ENCODE measurements at regions not wholly inside any gene's neighbourhood (a gene's known extent, or its start where the extent isn't known, plus 50 kb on each side); places are given as distances from the start of the nearest gene placed in this dataset.

DNA sequence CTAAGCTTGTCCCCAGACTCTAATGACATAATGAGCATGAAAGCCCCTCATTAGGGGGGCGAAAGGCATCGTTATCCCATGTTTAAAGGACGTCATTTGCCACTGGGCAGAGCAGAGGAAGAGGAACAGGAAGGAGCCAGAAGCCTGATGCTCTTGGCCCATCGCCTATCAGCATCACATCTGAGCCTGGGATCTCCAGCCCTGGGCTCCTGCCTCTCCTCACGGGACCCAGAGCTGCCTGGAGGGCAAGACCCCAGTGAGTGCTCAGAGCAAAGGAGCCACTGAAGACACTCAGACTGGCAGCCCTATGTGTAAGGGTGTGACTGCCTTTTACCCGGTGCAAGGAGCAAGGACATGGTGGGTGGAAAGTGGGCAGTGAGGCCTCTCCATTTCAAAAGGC lies 115.0 kb upstream of the ZNF507 start:
- TF ChIP-seq ZBTB7A (IDR thresholded peaks at IDR 0.05; ENCODE audit: low read depth) (no peak), TEAD4 (IDR thresholded peaks at IDR 0.05) (no peak), TAF1 (IDR thresholded peaks at IDR 0.05; ENCODE audit: low read depth) (no peak), EGR1 (IDR thresholded peaks at IDR 0.05) (no peak), CREB1 (IDR thresholded peaks at IDR 0.05; ENCODE audit: low read depth) (no peak), CEBPB (IDR thresholded peaks at IDR 0.05) (no peak), EP300 (IDR thresholded peaks at IDR 0.05; ENCODE audit: borderline replicate concordance) (no peak), YY1 (IDR thresholded peaks at IDR 0.05; ENCODE audit: low read depth) (no peak), TCF12 (IDR thresholded peaks at IDR 0.05; ENCODE audit: low read depth) (no peak), RAD21 (IDR thresholded peaks at IDR 0.05; ENCODE audit: low read depth) (no peak), FOXM1 (IDR thresholded peaks at IDR 0.05; ENCODE audit: borderline replicate concordance, low read depth) (no peak), NFIC (IDR thresholded peaks at IDR 0.05) (no peak)
- TF ChIP-seq, protein P1, sequence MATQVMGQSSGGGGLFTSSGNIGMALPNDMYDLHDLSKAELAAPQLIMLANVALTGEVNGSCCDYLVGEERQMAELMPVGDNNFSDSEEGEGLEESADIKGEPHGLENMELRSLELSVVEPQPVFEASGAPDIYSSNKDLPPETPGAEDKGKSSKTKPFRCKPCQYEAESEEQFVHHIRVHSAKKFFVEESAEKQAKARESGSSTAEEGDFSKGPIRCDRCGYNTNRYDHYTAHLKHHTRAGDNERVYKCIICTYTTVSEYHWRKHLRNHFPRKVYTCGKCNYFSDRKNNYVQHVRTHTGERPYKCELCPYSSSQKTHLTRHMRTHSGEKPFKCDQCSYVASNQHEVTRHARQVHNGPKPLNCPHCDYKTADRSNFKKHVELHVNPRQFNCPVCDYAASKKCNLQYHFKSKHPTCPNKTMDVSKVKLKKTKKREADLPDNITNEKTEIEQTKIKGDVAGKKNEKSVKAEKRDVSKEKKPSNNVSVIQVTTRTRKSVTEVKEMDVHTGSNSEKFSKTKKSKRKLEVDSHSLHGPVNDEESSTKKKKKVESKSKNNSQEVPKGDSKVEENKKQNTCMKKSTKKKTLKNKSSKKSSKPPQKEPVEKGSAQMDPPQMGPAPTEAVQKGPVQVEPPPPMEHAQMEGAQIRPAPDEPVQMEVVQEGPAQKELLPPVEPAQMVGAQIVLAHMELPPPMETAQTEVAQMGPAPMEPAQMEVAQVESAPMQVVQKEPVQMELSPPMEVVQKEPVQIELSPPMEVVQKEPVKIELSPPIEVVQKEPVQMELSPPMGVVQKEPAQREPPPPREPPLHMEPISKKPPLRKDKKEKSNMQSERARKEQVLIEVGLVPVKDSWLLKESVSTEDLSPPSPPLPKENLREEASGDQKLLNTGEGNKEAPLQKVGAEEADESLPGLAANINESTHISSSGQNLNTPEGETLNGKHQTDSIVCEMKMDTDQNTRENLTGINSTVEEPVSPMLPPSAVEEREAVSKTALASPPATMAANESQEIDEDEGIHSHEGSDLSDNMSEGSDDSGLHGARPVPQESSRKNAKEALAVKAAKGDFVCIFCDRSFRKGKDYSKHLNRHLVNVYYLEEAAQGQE (IDR thresholded peaks at IDR 0.05; ENCODE audit: low read depth): no peak
- TF ChIP-seq, protein P2, sequence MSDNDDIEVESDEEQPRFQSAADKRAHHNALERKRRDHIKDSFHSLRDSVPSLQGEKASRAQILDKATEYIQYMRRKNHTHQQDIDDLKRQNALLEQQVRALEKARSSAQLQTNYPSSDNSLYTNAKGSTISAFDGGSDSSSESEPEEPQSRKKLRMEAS (IDR thresholded peaks at IDR 0.05): no peak
- TF ChIP-seq, protein P3, sequence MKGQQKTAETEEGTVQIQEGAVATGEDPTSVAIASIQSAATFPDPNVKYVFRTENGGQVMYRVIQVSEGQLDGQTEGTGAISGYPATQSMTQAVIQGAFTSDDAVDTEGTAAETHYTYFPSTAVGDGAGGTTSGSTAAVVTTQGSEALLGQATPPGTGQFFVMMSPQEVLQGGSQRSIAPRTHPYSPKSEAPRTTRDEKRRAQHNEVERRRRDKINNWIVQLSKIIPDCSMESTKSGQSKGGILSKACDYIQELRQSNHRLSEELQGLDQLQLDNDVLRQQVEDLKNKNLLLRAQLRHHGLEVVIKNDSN (IDR thresholded peaks at IDR 0.05): no peak

DNA sequence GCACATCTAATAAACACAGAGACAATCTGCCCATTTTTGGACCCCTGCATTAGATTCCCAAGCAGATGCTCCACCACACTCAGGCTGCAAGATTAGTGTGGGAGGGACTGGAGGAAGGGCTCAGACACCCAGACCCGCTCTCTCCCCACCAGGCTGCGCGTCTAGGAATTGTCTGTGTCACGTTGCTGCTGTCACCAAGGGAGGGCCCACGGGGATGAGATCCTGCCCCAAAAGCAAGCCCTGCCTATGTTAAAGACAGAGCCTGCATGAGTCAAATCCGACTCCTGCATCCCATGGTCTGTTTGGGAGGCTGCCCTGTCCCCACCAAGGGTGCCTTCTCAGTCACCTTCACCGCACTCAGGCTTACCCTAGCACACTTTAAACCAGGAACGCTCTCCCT lies 114.4 kb upstream of the ZNF507 start:
- TF ChIP-seq TCF12 (IDR thresholded peaks at IDR 0.05; ENCODE audit: low read depth) (no peak), CREB1 (IDR thresholded peaks at IDR 0.05; ENCODE audit: low read depth) (no peak), CEBPB (IDR thresholded peaks at IDR 0.05) (no peak), TAF1 (IDR thresholded peaks at IDR 0.05; ENCODE audit: low read depth) (no peak), RAD21 (IDR thresholded peaks at IDR 0.05; ENCODE audit: low read depth) (no peak), YY1 (IDR thresholded peaks at IDR 0.05; ENCODE audit: low read depth) (no peak)
- TF ChIP-seq, protein P3 (IDR thresholded peaks at IDR 0.05): no peak
- TF ChIP-seq, protein P1 (IDR thresholded peaks at IDR 0.05; ENCODE audit: low read depth): no peak

DNA sequence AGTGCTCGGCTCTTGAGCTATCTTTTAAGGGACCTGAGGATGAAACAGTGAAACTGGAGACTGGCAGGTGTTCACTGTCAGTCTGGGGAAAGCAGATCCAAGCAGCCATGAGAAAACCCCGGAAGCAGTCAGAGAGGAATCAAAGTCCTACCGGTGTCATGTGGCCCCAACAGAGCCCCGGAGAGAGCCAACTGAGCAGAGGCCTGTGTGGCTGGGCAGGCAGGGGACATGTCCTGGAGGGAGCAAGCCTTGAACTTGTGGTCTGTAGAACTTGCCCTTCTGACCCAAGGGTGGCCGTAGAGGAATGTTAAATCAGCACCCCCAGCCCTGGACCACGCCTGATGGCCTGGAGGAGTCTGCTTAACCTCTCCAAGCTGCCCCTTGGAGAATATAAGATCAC lies 113.7 kb upstream of the ZNF507 start:
- TF ChIP-seq CEBPB (IDR thresholded peaks at IDR 0.05) (no peak), YY1 (IDR thresholded peaks at IDR 0.05; ENCODE audit: low read depth) (no peak), RAD21 (IDR thresholded peaks at IDR 0.05; ENCODE audit: low read depth) (no peak), FOXM1 (IDR thresholded peaks at IDR 0.05; ENCODE audit: borderline replicate concordance, low read depth) (no peak), TCF12 (IDR thresholded peaks at IDR 0.05; ENCODE audit: low read depth) (no peak), NFIC (IDR thresholded peaks at IDR 0.05) (no peak), TEAD4 (IDR thresholded peaks at IDR 0.05) (no peak), ZBTB7A (IDR thresholded peaks at IDR 0.05; ENCODE audit: low read depth) (no peak), EP300 (IDR thresholded peaks at IDR 0.05; ENCODE audit: borderline replicate concordance) (no peak), CREB1 (IDR thresholded peaks at IDR 0.05; ENCODE audit: low read depth) (no peak), EGR1 (IDR thresholded peaks at IDR 0.05) (no peak), TAF1 (IDR thresholded peaks at IDR 0.05; ENCODE audit: low read depth) (no peak)
- TF ChIP-seq, protein P3 (IDR thresholded peaks at IDR 0.05): no peak
- TF ChIP-seq, protein P2 (IDR thresholded peaks at IDR 0.05): no peak
- TF ChIP-seq, protein P1 (IDR thresholded peaks at IDR 0.05; ENCODE audit: low read depth): no peak

DNA sequence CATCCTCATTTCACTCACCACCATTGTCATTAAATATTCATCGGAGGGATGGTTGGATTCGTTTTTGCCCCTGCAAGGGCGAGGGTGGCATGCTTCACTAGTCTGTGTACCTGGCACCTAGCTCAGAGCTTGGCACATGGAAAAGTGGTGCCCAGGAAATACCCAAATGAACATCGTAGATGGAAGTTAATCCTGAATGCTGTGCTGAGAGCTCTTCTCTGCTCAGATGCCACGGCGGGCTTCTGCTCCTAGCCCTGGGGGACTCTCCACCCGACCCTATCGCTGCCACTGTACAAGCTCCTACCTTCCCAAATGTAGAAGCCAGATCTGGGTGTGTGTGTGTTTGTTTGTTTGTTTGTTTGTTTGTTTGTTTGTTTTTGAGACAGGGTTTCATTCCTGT lies 113.0 kb upstream of the ZNF507 start:
- TF ChIP-seq CREB1 (IDR thresholded peaks at IDR 0.05; ENCODE audit: low read depth) (no peak), TCF12 (IDR thresholded peaks at IDR 0.05; ENCODE audit: low read depth) (no peak), ZBTB7A (IDR thresholded peaks at IDR 0.05; ENCODE audit: low read depth) (no peak), EGR1 (IDR thresholded peaks at IDR 0.05) (no peak), CEBPB (IDR thresholded peaks at IDR 0.05) (no peak)

Data from Ishikawa (cell line).